WTC11 (cell line): ENCODE measurements at regions not wholly inside any gene's neighbourhood (a gene's known extent, or its start where the extent isn't known, plus 50 kb on each side); places are given as distances from the start of the nearest gene placed in this dataset.

Source experiments
- ATAC-seq: fragments of 200-7000 bp; cut with Tn5 transposase; 2 replicates; pipeline ENCODE4 v1.10.0; 2021; ENCODE audit warnings: mild to moderate bottlenecking, moderate library complexity
- CTCF ChIA-PET: fragments of 300-600 bp; sonication (Branson Sonifier 250); formaldehyde crosslinking; loops from one replicate; lab custom pipeline; 2021; ENCODE audit warnings: antibody characterized with exemption; lab: Charles Lee
- POLR2A ChIA-PET: fragments of 350-600 bp; sonication (Branson Sonifier 250); formaldehyde crosslinking; loops from one replicate; lab custom pipeline; 2021; ENCODE audit warnings: antibody characterized with exemption; lab: Charles Lee
- DNase-seq: peaks from one replicate; pipeline ENCODE4 v3.0.0; 2021; ENCODE audit warnings: low spot score
- H3K27ac Mint-ChIP-seq: 2 replicates; pipeline ENCODE4 v1.8.0; 2021; ENCODE audit warnings: mixed read lengths
- H3K27me3 Mint-ChIP-seq: 2 replicates; pipeline ENCODE4 v1.8.0; 2021; ENCODE audit warnings: low read depth, mild to moderate bottlenecking, moderate library complexity, mixed read lengths
- H3K36me3 Mint-ChIP-seq: 2 replicates; pipeline ENCODE4 v1.8.0; 2021; ENCODE audit warnings: mixed read lengths
- H3K4me1 Mint-ChIP-seq: 2 replicates; pipeline ENCODE4 v1.8.0; 2022; ENCODE audit warnings: mixed read lengths
- H3K4me3 Mint-ChIP-seq: 2 replicates; pipeline ENCODE4 v1.8.0; 2021; ENCODE audit warnings: mild to moderate bottlenecking, moderate library complexity, mixed read lengths
- H3K9me3 Mint-ChIP-seq: 2 replicates; pipeline ENCODE4 v1.8.0; 2021; ENCODE audit warnings: mixed read lengths
- CBFB ChIP-seq: sonication (generic); formaldehyde crosslinking; IDR thresholded peaks from 2 replicates; pipeline ENCODE4 v1.8.1; 2022; ENCODE audit warnings: mild to moderate bottlenecking, low read depth, missing genetic modification reagents
- CREB1 ChIP-seq: sonication (generic); formaldehyde crosslinking; IDR thresholded peaks from 2 replicates; pipeline ENCODE4 v1.8.0; 2023; ENCODE audit warnings: mild to moderate bottlenecking, missing genetic modification reagents
- ESRRA ChIP-seq: sonication (generic); formaldehyde crosslinking; IDR thresholded peaks from 2 replicates; pipeline ENCODE4 v1.8.1; 2022; ENCODE audit warnings: mild to moderate bottlenecking, missing genetic modification reagents, borderline replicate concordance
- MXD4 ChIP-seq: fragments of 250-450 bp; sonication (Bioruptor Pico); IDR thresholded peaks from 2 replicates; pipeline ENCODE4 v1.8.0; 2021; ENCODE audit warnings: mild to moderate bottlenecking, moderate library complexity, borderline replicate concordance
- NFYB ChIP-seq: sonication (generic); formaldehyde crosslinking; conservative IDR thresholded peaks from 2 replicates; pipeline ENCODE4 v1.8.0; 2022; ENCODE audit warnings: low read depth, missing genetic modification reagents
- PREB ChIP-seq: sonication (generic); formaldehyde crosslinking; IDR thresholded peaks from 2 replicates; pipeline ENCODE4 v1.8.1; 2022; ENCODE audit warnings: mild to moderate bottlenecking, missing genetic modification reagents, moderate library complexity, borderline replicate concordance
- SMAD3 ChIP-seq: sonication (generic); formaldehyde crosslinking; IDR thresholded peaks from 2 replicates; pipeline ENCODE4 v1.8.0; 2022; ENCODE audit warnings: missing genetic modification reagents, mild to moderate bottlenecking, borderline replicate concordance
- SP1 ChIP-seq: sonication (generic); formaldehyde crosslinking; conservative IDR thresholded peaks from 2 replicates; pipeline ENCODE4 v1.8.1; 2022; ENCODE audit warnings: missing genetic modification reagents
- TCF7 ChIP-seq: sonication (generic); formaldehyde crosslinking; IDR thresholded peaks from 2 replicates; pipeline ENCODE4 v1.8.0; 2022; ENCODE audit warnings: mild to moderate bottlenecking, low read depth, missing genetic modification reagents, moderate library complexity
- TP53 ChIP-seq: sonication (generic); formaldehyde crosslinking; IDR thresholded peaks from 2 replicates; pipeline ENCODE4 v1.8.1; 2023; ENCODE audit warnings: mild to moderate bottlenecking, missing genetic modification reagents
- ZNF219 ChIP-seq: sonication (generic); formaldehyde crosslinking; IDR thresholded peaks from 2 replicates; pipeline ENCODE4 v1.8.0; 2023; ENCODE audit warnings: missing genetic modification reagents, mild to moderate bottlenecking, borderline replicate concordance
- ZNF416 ChIP-seq: fragments of 250-450 bp; sonication (Bioruptor Pico); IDR thresholded peaks from 2 replicates; pipeline ENCODE4 v1.9.0; 2021; ENCODE audit warnings: mild to moderate bottlenecking, inconsistent platforms
- ZNF423 ChIP-seq: fragments of 250-450 bp; sonication (Bioruptor Pico); IDR thresholded peaks from 2 replicates; pipeline ENCODE4 v2.1.2; 2022; ENCODE audit warnings: mild to moderate bottlenecking, moderate library complexity
- TF ChIP-seq, protein P1 (sequence below): sonication (generic); formaldehyde crosslinking; IDR thresholded peaks from 2 replicates; pipeline ENCODE4 v1.8.0; 2022; ENCODE audit warnings: missing genetic modification reagents
- TF ChIP-seq, protein P2 (sequence below): sonication (generic); formaldehyde crosslinking; conservative IDR thresholded peaks from 2 replicates; pipeline ENCODE4 v1.8.1; 2022; ENCODE audit warnings: mild to moderate bottlenecking, missing genetic modification reagents
- TF ChIP-seq, protein P3 (sequence below): sonication (generic); formaldehyde crosslinking; conservative IDR thresholded peaks from 2 replicates; pipeline ENCODE4 v1.8.1; 2023; ENCODE audit warnings: mild to moderate bottlenecking, low read depth, missing genetic modification reagents, moderate library complexity
- TF ChIP-seq, protein P4 (sequence below): fragments of 250-450 bp; sonication (Bioruptor Pico); conservative IDR thresholded peaks from 2 replicates; pipeline ENCODE4 v1.9.0; 2021; ENCODE audit warnings: mild to moderate bottlenecking
- TF ChIP-seq, protein P5 (sequence below): fragments of 250-450 bp; sonication (Bioruptor Pico); IDR thresholded peaks from 2 replicates; pipeline ENCODE4 v1.8.0; 2021; ENCODE audit warnings: mild to moderate bottlenecking

- TF ChIP-seq, protein P1, sequence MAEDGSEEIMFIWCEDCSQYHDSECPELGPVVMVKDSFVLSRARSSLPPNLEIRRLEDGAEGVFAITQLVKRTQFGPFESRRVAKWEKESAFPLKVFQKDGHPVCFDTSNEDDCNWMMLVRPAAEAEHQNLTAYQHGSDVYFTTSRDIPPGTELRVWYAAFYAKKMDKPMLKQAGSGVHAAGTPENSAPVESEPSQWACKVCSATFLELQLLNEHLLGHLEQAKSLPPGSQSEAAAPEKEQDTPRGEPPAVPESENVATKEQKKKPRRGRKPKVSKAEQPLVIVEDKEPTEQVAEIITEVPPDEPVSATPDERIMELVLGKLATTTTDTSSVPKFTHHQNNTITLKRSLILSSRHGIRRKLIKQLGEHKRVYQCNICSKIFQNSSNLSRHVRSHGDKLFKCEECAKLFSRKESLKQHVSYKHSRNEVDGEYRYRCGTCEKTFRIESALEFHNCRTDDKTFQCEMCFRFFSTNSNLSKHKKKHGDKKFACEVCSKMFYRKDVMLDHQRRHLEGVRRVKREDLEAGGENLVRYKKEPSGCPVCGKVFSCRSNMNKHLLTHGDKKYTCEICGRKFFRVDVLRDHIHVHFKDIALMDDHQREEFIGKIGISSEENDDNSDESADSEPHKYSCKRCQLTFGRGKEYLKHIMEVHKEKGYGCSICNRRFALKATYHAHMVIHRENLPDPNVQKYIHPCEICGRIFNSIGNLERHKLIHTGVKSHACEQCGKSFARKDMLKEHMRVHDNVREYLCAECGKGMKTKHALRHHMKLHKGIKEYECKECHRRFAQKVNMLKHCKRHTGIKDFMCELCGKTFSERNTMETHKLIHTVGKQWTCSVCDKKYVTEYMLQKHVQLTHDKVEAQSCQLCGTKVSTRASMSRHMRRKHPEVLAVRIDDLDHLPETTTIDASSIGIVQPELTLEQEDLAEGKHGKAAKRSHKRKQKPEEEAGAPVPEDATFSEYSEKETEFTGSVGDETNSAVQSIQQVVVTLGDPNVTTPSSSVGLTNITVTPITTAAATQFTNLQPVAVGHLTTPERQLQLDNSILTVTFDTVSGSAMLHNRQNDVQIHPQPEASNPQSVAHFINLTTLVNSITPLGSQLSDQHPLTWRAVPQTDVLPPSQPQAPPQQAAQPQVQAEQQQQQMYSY (CRISPR knock-in tag): no peak
- TF ChIP-seq, protein P2, sequence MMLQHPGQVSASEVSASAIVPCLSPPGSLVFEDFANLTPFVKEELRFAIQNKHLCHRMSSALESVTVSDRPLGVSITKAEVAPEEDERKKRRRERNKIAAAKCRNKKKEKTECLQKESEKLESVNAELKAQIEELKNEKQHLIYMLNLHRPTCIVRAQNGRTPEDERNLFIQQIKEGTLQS (CRISPR knock-in tag): no peak
- no peak for TF ChIP-seq ZNF423 (CRISPR knock-in tag)
- no peak for TF ChIP-seq TP53 (CRISPR knock-in tag)
- TF ChIP-seq SP1 (CRISPR knock-in tag): no peak
- TF ChIP-seq ZNF416 (CRISPR knock-in tag): no peak
- no peak for TF ChIP-seq PREB (CRISPR knock-in tag)
- no peak for TF ChIP-seq ESRRA (CRISPR knock-in tag)
Measured at GRCh38 chr6:77340331-77340730, 123.0 kb downstream of the HTR1B start (continued).

DNA sequence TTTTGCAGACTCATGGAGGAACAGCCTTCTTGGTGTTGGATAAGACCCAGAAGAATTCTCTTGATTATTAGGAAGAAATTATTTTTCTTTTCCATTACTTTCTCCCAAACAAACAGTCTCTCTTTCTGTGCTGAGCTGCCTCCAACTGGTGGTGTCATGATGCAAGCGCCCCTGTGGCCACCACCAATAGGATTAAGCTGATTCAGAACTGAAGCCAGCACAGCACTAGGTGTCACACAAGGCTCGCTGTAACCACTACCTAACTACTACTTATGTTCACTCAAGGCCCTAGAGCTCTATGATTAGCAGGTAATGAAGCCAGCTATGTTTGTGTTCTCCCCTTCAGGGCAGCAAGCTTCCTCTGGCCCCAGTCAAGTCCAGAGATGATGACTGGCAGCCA is 123.4 kb downstream of the HTR1B start:
- ChIA-PET CTCF (no interaction called here), POLR2A (no interaction called here)
- Mint-ChIP-seq H3K27ac (no peak overlapping the region), H3K36me3 (peaks cover 9% of the 10 kb centered on the region), H3K27me3 (no peaks in the 10 kb centered on the region), H3K4me1 (peaks cover 48% of the 10 kb centered on the region), H3K9me3 (peaks cover 10% of the 10 kb centered on the region), H3K4me3 (no peak overlapping the region)
- TF ChIP-seq MXD4 (CRISPR knock-in tag) (no peak), NFYB (no peak), TCF7 (CRISPR knock-in tag) (no peak), CBFB (CRISPR knock-in tag) (no peak), ZNF219 (CRISPR knock-in tag) (no peak), CREB1 (no peak), SMAD3 (no peak), ZNF416 (CRISPR knock-in tag) (no peak)
- TF ChIP-seq, protein P3, sequence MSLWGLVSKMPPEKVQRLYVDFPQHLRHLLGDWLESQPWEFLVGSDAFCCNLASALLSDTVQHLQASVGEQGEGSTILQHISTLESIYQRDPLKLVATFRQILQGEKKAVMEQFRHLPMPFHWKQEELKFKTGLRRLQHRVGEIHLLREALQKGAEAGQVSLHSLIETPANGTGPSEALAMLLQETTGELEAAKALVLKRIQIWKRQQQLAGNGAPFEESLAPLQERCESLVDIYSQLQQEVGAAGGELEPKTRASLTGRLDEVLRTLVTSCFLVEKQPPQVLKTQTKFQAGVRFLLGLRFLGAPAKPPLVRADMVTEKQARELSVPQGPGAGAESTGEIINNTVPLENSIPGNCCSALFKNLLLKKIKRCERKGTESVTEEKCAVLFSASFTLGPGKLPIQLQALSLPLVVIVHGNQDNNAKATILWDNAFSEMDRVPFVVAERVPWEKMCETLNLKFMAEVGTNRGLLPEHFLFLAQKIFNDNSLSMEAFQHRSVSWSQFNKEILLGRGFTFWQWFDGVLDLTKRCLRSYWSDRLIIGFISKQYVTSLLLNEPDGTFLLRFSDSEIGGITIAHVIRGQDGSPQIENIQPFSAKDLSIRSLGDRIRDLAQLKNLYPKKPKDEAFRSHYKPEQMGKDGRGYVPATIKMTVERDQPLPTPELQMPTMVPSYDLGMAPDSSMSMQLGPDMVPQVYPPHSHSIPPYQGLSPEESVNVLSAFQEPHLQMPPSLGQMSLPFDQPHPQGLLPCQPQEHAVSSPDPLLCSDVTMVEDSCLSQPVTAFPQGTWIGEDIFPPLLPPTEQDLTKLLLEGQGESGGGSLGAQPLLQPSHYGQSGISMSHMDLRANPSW (CRISPR knock-in tag): no peak
- TF ChIP-seq, protein P4, sequence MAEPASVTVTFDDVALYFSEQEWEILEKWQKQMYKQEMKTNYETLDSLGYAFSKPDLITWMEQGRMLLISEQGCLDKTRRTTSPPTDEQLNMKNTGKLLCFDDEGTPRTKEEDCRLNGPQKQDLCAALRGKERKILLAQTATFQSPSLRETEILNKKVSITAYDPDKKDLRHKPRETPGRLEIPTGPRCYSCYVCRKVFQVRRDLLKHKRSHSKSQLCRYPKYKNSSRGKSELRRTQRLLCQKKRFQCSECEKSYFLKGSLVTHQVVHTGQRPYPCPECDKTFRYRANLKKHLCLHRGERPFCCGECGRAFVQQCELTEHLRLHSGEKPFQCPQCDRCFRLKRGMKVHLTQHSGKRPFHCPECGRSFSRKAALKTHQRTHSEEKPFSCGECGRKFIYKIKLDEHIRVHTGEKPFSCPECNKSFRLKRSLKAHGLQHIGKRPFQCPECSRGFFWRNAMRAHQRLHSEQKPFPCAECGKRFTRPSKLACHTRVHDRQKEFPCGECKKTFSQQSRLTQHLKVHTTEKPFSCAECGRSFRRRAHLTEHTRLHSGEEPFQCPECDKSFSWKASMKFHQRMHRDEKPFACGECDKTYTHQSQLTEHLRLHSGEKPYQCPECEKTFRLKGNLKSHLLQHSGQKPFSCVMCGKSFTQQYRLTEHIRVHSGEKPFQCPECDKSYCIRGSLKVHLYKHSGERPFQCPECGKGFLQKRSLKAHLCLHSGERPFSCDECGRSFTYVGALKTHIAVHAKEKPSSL (CRISPR knock-in tag): no peak
- TF ChIP-seq, protein P2 (CRISPR knock-in tag): no peak
- TF ChIP-seq, protein P5, sequence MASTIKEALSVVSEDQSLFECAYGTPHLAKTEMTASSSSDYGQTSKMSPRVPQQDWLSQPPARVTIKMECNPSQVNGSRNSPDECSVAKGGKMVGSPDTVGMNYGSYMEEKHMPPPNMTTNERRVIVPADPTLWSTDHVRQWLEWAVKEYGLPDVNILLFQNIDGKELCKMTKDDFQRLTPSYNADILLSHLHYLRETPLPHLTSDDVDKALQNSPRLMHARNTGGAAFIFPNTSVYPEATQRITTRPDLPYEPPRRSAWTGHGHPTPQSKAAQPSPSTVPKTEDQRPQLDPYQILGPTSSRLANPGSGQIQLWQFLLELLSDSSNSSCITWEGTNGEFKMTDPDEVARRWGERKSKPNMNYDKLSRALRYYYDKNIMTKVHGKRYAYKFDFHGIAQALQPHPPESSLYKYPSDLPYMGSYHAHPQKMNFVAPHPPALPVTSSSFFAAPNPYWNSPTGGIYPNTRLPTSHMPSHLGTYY (CRISPR knock-in tag): no peak
- DNase-seq: no peak
- no peak for ATAC-seq
